Heart left ventricle (tissue), 16 donors: ENCODE measurements at regions not wholly inside any gene's neighbourhood (a gene's known extent, or its start where the extent isn't known, plus 50 kb on each side); places are given as distances from the start of the nearest gene placed in this dataset.

Experiments used
- ATAC-seq, 4 donors: fragments of 200-7000 bp; cut with Tn5 transposase; one replicate each; pipeline ENCODE4 v1.9.1; 2020 to 2022; ENCODE audit warnings: moderate library complexity in 4 of 4, mild to moderate bottlenecking in 3 of 4, moderate number of reproducible peaks in 1 of 4
- DNase-seq, 5 donors: peaks; one replicate each; pipeline ENCODE4 v3.0.0-alpha.2; 2020
- H3K27ac ChIP-seq, 12 donors: fragments of 200-600 bp; sonication (generic) in 4 of 12; one replicate each; pipeline versions ENCODE4 v1.5.0 to v1.8.0; 2016 to 2022; ENCODE audit warnings: mild to moderate bottlenecking in 2 of 12
- H3K27me3 ChIP-seq, 9 donors: fragments of 200-600 bp; sonication (generic) in 2 of 9; one replicate each; pipeline versions ENCODE4 v1.5.1 to v1.8.0; 2016 to 2022; ENCODE audit warnings: mild to moderate bottlenecking in 3 of 9
- H3K36me3 ChIP-seq, 9 donors: fragments of 200-600 bp; sonication (generic) in 2 of 9; one replicate each; pipeline versions ENCODE4 v1.5.0 to v1.8.0; 2018 to 2022; ENCODE audit warnings: mild to moderate bottlenecking in 2 of 9
- H3K4me1 ChIP-seq, 12 donors: fragments of 200-600 bp; sonication (generic) in 4 of 12; one replicate each; pipeline versions ENCODE4 v1.5.0 to v1.8.0; 2016 to 2022; ENCODE audit warnings: mild to moderate bottlenecking in 3 of 12
- H3K4me3 ChIP-seq, 12 donors: fragments of 200-600 bp; sonication (generic) in 4 of 12; one replicate each; pipeline versions ENCODE4 v1.5.0 to v1.8.0; 2017 to 2022; ENCODE audit warnings: mild to moderate bottlenecking in 9 of 12, moderate library complexity in 4 of 12
- H3K9me3 ChIP-seq, 12 donors: fragments of 200-600 bp; sonication (generic) in 4 of 12; one replicate each; pipeline versions ENCODE4 v1.5.0 to v1.8.0; 2016 to 2022; ENCODE audit warnings: mild to moderate bottlenecking in 1 of 12
- POLR2A ChIP-seq, 2 donors: fragments of 450-650 bp; IDR thresholded peaks; one replicate each; pipeline ENCODE4 v1.6.1; 2017; ENCODE audit warnings: antibody characterized with exemption in 2 of 2, mild to moderate bottlenecking in 2 of 2, moderate library complexity in 2 of 2
- whole genome bisulfite sequencing, 4 donors: extraction: QIAGEN DNeasy Blood & Tissue Kit in 2 of 4; methylation state at CpG; one replicate each; pipeline versions ENCODE4 v1.1.5 to v1.1.7; 2013 to 2018; 5-methylcytosine and 5-hydroxymethylcytosine counted together
- intact Hi-C, 10 donors: fragments of 100-400 bp; cut with DNase I; formaldehyde crosslinking; loops; one replicate each; pipeline versions ENCODE4 v1.11.1 to v1.14.2; 2022
- TF ChIP-seq, protein P1 (sequence below), 12 donors: fragments of 200-600 bp; sonication (generic) in 4 of 12; IDR thresholded peaks; one replicate each; pipeline versions ENCODE4 v1.5.0 to v1.8.0; 2018 to 2022; ENCODE audit warnings: antibody characterized with exemption in 12 of 12, mild to moderate bottlenecking in 5 of 12
- donor health status: ischemic (EF 13 %, LVEDD 7.1; RV severe dilation, severe dysfunction).
- donor health status: healthy with polysubstance abuse.
- donor health status: DM: no; HTN: yes; CAD: no.
- donor health status: DM: no; HTN: no; CAD: no.
- donor health status: ischemic (EF 25% LVEDD 6.9; RV normal size, moderate dysfunction).
- donor health status: ischemic (EF 25% LVEDD 5.7; RV mildly dilated, moderate dysfunction).
- donor health status: healthy.
- donor health status: DM: yes; HTN: yes; CAD: no.
- donor health status: ischemic (EF 35%, LVEDD 5.7; RV mildly dilated, moderate dysfunction).
- donor health status: nonischemic (EF 11% LVEDD 7.7; RV severe dilation, severe dysfunction).
- donor health status: DM: yes; HTN: yes; CAD: no.
- donor health status: PGD.
- donor health status: ischemic (EF 29% LVEDD 5.4; RV normal size, mild dysfunction).
- donor health status: nonischemic (EF 23%, LVEDD 6.1; RV moderate dilation, normal function).

DNA sequence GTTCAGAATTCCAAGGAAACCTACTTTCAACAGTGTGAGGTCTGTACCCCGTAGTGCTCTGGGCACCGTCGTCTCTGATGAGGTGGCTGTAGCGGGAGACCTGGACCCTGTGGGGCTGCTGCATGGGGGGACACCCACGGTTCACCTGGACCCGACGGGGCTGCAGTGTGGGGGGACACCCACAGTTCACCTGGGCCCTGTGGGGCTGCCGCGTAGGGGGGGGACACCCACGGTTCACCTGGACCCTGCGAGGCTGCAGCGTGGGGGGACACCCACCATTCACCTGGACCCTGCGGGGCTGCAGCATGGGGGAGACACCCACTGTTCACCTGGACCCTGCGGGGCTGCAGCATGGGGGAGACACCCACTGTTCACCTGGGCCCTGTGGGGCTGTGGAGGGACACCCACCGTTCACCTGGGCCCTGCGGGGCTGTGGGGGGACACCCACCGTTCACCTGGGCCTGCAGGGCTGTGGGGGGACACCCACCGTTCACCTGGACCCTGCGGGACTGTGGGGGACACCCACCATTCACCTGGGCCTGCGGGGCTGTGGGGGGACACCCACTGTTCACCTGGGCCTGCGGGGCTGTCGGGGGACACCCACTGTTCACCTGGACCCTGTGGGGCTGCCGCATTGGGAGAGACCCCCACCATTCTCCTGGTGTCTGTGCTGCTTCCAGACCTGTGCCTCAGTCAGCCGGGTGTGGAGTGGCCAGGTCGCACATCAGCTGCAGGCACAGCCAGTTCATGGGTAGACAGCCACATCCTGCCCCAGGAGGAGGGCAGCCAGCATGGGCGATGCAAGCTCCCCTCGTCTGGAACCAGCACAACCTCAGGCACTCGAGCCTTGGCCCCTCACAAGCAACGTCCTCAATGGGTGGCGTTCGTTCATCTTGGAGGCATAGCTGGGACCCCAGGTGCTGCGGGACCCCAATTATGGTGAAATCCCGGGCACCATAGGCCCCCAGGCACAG, 114.5 kb downstream of the TMEM18 start:
- Histone ChIP-seq H3K27ac (no peak overlapping the region), H3K36me3 (no peaks in the 10 kb centered on the region), H3K9me3 (no peaks in the 10 kb centered on the region), H3K27me3 (peaks cover 0 to 37% (median 0%) of the 10 kb centered on the region in 9 donors), H3K4me3 (no peak overlapping the region), H3K4me1 (no peaks in the 10 kb centered on the region)
- TF ChIP-seq POLR2A (IDR thresholded peaks at IDR 0.05): no peak
- TF ChIP-seq, protein P1, sequence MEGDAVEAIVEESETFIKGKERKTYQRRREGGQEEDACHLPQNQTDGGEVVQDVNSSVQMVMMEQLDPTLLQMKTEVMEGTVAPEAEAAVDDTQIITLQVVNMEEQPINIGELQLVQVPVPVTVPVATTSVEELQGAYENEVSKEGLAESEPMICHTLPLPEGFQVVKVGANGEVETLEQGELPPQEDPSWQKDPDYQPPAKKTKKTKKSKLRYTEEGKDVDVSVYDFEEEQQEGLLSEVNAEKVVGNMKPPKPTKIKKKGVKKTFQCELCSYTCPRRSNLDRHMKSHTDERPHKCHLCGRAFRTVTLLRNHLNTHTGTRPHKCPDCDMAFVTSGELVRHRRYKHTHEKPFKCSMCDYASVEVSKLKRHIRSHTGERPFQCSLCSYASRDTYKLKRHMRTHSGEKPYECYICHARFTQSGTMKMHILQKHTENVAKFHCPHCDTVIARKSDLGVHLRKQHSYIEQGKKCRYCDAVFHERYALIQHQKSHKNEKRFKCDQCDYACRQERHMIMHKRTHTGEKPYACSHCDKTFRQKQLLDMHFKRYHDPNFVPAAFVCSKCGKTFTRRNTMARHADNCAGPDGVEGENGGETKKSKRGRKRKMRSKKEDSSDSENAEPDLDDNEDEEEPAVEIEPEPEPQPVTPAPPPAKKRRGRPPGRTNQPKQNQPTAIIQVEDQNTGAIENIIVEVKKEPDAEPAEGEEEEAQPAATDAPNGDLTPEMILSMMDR (IDR thresholded peaks at IDR 0.05): no peak
- DNase-seq: no peak
- intact Hi-C loops: no loop called here
- peak in 1 of 4 donors; percentile 18 for ATAC-seq
- 76 to 83% (median 81%) methylated on average over 10 to 33 of the region's 33 CpGs for WGBS, 4 donors

DNA sequence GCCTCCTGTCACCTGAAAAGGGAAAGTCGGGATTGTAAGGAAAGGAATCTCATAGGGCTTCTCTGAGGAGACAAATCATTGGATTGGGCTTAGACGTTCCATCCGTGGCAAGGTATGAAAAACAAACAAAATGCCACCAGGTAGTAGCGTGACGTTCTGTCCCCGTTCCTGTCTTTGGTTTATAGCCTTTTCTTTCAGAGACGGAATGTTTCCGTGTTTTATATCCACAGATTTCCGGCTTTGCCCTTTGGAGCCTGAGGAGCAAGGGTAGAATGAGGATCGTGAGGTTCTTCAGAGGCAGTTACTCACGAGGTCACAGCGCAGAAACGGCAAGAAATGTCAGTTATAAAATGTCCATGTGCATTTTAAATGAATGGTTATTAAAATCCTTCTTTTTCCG, 118.3 kb downstream of the TMEM18 start:
- no peak overlapping the region for H3K4me3 ChIP-seq
- H3K27ac ChIP-seq: no peak overlapping the region
- WGBS, 4 donors: 80 to 86% (median 82%) methylated on average over 14 of the region's 14 CpGs
- DNase-seq: no peak
- no peaks in the 10 kb centered on the region for H3K9me3 ChIP-seq
- intact Hi-C loops: no loop called here
- H3K27me3 ChIP-seq: peaks cover 0 to 44% (median 0%) of the 10 kb centered on the region in 9 donors
- H3K4me1 ChIP-seq: no peaks in the 10 kb centered on the region
- no peak for TF ChIP-seq POLR2A (IDR thresholded peaks at IDR 0.05)
- TF ChIP-seq, protein P1 (IDR thresholded peaks at IDR 0.05): no peak
- no peaks in the 10 kb centered on the region for H3K36me3 ChIP-seq
- no peak for ATAC-seq

DNA sequence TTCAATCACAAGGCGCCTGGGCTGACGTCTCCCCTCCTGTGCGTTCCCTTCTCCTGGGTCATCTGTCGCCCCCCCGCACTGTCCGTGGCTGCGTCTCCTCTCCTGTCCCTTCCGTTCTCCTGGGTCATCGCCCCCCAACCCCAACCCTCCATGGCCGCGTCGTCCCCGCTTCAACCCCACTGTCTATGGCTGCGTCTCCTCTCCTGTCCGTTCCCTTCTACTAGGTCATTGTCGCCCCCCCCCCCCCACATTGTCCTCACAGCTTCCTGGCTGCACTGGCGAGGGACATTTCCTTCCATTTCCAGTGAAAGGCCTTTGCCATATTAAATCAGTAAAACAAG, 118.9 kb downstream of the TMEM18 start:
- WGBS, 4 donors: 72 to 86% (median 81%) methylated on average over 17 of the region's 17 CpGs

More for the DNA sequence above, 118.9 kb downstream of the TMEM18 start:
- Histone ChIP-seq H3K36me3 (no peaks in the 10 kb centered on the region), H3K27me3 (peaks cover 0 to 50% (median 0%) of the 10 kb centered on the region in 9 donors), H3K4me1 (no peaks in the 10 kb centered on the region), H3K4me3 (no peak overlapping the region), H3K27ac (no peak overlapping the region), H3K9me3 (no peaks in the 10 kb centered on the region)
- DNase-seq: no peak
- TF ChIP-seq, protein P1 (IDR thresholded peaks at IDR 0.05): no peak
- no peak for TF ChIP-seq POLR2A (IDR thresholded peaks at IDR 0.05)
- intact Hi-C loops: no loop called here
- ATAC-seq: no peak
